GM18502 (cell line): ENCODE measurements at regions not wholly inside any gene's neighbourhood (a gene's known extent, or its start where the extent isn't known, plus 50 kb on each side); places are given as distances from the start of the nearest gene placed in this dataset.
"Not testable (repeated sequence)": the region's sequence is repeated elsewhere in the genome, so short reads cannot be mapped to it uniquely, and the experiment has no call there.

Source experiments
- ATAC-seq: cut with Tn5 transposase; IDR thresholded peaks from one replicate; pipeline ENCODE4 v1.9.1; 2021; ENCODE audit warnings: mild to moderate bottlenecking; ENCODE audit not compliant: unreplicated experiment, poor library complexity

GRCh38 chr2:167844714-167845530, 402.5 kb downstream of the STK39 start:
- no peak for ATAC-seq

GRCh38 chr2:167843657-167844056, 403.7 kb downstream of the STK39 start:
- ATAC-seq = no peak

GRCh38 chr2:167843217-167843616, 404.2 kb downstream of the STK39 start:
- no peak for ATAC-seq

- ATAC-seq = no peak
Measured at GRCh38 chr2:167842047-167842446, 405.3 kb downstream of the STK39 start.

GRCh38 chr2:167835290-167835689, 412.1 kb downstream of the STK39 start:
- ATAC-seq = not testable (repeated sequence)

- ATAC-seq = no peak
Measured at GRCh38 chr2:167834707-167835106, 412.7 kb downstream of the STK39 start.

- no peak for ATAC-seq
Measured at GRCh38 chr2:167833294-167833693, 414.1 kb downstream of the STK39 start.

- no peak for ATAC-seq
Measured at GRCh38 chr2:167832868-167833287, 414.5 kb downstream of the STK39 start.

- no peak for ATAC-seq
Measured at GRCh38 chr2:167827352-167828097, 419.9 kb downstream of the STK39 start.

- ATAC-seq = no peak
Measured at GRCh38 chr2:167826906-167827305, 420.5 kb downstream of the STK39 start.

GRCh38 chr2:167825664-167826063, 421.7 kb downstream of the STK39 start:
- no peak for ATAC-seq

GRCh38 chr2:167822690-167823465, 424.5 kb downstream of the STK39 start:
- no peak for ATAC-seq

- ATAC-seq = no peak
Measured at GRCh38 chr2:167820488-167820887, 426.9 kb downstream of the STK39 start.

GRCh38 chr2:167818521-167818920, 428.9 kb downstream of the STK39 start:
- no peak for ATAC-seq

- no peak for ATAC-seq
Measured at GRCh38 chr2:167817908-167818307, 429.5 kb downstream of the STK39 start.

GRCh38 chr2:167817422-167817821, 430.0 kb downstream of the STK39 start:
- ATAC-seq = no peak

GRCh38 chr2:167816874-167817290, 430.5 kb downstream of the STK39 start:
- no peak for ATAC-seq

GRCh38 chr2:167814881-167815718, 432.3 kb downstream of the STK39 start:
- no peak for ATAC-seq

GRCh38 chr2:167814482-167814880, 432.9 kb downstream of the STK39 start:
- ATAC-seq = not testable (repeated sequence)

- not testable (repeated sequence) for ATAC-seq
Measured at GRCh38 chr2:167809799-167810198, 437.6 kb downstream of the STK39 start.
